ENCODE measurements at regions not wholly inside any gene's neighbourhood (a gene's known extent, or its start where the extent isn't known, plus 50 kb on each side); places are given as distances from the start of the nearest gene placed in this dataset.
A peak's percentile ranks its signal among the peaks of the same experiment; 100 is the strongest.

DNA sequence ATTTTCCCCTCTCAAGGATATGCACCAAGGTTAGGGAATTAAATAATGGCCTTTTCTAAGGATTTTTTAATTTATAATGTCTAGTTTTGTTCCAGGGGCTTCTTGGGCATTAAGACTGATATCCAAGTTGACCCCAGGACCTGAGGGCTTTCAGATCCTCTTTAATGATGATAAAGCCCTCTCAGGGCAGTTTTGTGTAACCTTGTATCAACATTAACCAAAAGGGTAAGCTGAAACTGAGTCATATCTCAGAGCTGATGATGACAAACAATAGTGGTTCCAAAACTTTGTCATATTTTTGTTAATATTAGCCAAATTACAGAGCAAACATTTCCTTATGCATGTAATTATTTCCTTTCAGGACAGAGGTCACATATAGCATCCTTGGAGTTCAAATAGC is 309.4 kb upstream of the MAN1A1 start:
- no peak for DNase-seq (ENCODE audit: low read depth)

DNA sequence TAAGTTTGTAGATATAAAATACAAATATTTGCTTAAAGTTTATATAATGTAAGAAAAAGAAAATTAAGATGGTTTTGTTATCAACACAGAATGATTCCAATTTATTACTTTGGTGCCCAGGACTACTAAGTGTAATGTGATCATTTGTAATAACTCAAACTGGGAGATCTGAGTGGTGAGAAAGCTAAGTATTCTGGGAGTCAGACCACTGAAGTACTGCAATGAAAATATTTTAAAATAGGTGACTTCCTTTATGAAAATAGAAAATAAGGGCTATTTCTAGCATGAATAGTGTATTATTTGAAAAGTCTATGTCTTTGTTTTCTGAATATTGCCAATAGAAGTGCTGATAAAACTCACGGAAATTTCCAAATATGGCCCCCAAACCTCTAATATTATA is 305.6 kb upstream of the MAN1A1 start:
- DNase-seq (ENCODE audit: low read depth) = no peak

DNA sequence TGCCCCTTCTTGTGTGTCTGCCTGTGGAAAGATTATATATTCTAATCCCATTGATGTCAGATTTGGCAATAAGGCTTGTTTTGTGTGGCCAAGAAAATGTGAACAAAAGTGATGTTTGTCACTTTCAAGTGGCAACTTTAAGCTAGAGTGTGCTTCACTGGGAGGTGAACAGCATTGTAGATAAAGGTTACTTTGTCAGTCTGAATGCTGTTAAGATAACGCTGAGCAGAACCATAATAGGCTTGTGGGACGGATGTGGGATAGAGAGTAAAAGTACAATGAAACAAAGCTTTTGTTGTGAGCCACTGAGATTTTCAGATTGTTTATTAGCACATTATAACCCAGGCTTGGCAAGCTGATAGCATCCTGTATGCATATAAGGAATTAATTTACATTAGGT is 303.8 kb upstream of the MAN1A1 start:
- no peak for DNase-seq (ENCODE audit: low read depth)

DNA sequence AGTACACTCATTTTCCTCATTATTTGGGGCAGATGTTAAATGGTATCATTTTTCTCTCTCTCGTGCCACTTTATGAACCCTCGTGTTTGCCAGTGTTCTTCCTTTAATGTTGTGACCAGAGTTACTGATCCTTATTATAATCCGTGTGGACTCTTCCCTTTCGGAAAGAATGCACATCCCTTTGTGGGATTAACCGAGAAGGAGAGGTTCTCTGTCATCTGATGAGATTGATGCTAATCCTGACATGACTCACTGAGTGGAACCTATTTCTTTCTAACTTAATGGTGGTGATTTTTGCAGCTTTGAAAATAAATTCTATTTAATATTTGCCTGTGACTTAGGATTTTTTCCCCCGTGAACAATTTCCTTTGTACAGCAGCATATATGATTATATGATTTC is 300.0 kb upstream of the MAN1A1 start:
- DNase-seq (ENCODE audit: low read depth) = peak; percentile 12

DNA sequence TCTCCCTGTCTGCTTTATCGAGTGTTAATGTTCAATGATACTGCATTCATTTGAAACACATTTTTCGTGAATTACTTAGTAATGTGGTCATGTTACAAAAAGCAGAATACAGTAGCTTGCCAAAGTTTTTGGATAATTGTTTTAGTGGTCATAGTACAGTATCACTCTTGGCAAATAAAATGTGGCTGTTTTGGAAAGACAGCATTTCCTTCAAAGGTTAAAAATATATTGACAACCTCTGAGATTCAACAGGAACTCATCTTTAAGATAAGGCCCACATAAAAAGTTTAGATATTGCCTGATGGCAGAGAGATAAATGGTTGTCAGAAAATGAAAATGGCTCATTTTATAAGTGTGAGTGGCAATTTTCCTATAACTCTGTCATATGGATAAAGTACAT is 297.7 kb upstream of the MAN1A1 start:
- DNase-seq (ENCODE audit: low read depth) = peak; percentile 14

DNA sequence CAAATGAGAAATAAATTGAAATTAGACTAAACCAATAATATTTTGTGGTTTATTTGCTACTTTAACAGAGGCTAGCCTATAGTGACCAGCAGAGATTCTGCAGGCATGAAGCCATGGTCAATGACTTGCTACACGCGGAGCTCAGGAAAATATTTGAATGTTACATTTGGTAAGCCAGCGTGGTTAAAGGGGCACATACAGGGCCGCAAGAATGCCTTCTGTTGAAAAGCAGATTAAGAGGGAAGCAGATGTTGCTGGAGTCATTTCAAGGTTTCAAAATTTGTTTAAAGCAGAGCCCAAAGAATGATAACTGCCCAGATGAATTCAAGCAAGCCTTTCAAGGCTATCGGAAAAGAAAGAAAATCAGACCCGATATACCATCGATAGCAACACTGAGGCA is 294.3 kb upstream of the MAN1A1 start:
- peak; percentile 41 for DNase-seq (ENCODE audit: low read depth)

DNA sequence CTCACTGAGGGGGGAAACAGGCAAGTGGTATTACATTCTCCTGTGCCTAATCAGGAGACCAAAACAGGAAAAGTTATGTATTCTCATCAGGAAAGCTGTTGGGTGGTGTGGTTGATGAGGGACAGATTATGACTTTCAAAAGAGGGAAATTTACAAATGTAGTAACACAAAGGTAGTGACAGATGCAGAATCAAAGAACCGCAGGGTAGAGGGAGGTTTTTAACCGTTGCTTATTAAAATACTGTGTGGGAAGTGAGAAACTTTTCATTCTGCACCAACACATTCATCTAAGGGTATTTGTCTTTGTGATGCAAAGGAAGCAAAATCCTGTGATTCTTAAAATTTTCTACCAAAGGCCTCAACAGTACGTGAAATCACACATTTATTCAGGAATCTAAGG is 288.2 kb upstream of the MAN1A1 start:
- DNase-seq (ENCODE audit: low read depth) = no peak

DNA sequence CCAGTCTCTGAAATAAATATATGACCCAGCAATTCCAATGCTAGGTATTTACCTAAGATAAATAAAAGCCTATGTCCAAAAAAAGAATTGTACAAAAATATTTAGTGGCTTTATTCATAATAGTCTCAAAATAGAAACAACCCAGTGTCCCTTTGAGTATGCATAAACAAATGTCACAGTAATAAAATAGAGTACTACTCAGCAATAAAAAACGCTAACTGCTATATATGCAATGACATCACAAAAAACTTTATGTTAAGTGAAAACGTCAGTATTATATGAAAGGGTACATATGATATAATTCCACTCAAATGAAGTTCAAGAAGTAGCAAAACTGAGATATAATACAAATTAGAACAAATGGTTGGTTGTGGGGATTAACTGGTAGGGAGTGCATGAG is 286.5 kb upstream of the MAN1A1 start:
- DNase-seq (ENCODE audit: low read depth) = no peak

DNA sequence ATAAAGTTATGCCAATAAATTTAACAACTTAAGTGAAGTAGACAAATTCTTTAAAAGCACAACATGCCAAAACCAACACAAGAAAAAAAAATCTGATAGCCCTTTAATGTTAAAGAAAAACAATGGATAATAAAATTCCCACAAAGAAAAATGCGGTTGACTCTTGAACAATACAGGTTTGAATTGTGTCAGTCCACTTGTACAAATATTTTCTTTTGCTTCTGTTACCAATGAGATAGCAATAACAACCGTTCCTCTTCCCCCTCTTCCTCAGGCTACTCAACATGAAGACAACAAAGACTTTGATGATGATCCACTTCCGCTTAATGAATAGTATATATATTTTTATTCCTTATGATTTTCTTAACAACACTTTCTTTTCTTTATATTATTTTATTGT is 283.9 kb upstream of the MAN1A1 start:
- DNase-seq (ENCODE audit: low read depth) = no peak

DNA sequence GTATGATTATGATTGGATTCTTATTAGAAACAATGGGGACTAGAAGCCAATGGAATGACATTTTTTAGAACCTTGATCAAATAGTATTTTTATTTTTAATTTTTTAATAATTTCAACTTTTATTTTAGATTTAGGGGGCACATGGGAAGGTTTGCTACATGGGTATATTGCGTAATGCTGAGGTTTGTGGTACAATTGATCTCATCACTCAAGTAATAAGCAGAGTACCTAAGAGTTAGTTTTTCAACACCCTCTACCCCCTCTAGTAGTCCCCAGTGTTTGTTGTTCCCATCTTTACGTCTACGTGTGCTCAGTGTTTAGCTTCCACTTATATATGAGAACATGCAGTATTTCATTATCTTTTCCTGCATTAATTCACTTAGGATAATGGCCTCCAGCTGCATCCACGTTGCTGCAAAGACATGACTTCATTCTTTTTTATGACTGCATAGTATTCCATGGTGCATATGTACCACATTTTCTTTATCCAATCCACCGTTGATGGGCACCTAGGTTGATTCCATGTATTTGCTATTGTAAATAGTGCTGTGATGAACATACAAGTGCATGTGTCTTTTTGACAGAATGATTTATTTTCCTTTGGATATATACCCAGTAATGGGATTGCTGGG is 281.1 kb upstream of the MAN1A1 start:
- no peak for DNase-seq (ENCODE audit: low read depth)

DNA sequence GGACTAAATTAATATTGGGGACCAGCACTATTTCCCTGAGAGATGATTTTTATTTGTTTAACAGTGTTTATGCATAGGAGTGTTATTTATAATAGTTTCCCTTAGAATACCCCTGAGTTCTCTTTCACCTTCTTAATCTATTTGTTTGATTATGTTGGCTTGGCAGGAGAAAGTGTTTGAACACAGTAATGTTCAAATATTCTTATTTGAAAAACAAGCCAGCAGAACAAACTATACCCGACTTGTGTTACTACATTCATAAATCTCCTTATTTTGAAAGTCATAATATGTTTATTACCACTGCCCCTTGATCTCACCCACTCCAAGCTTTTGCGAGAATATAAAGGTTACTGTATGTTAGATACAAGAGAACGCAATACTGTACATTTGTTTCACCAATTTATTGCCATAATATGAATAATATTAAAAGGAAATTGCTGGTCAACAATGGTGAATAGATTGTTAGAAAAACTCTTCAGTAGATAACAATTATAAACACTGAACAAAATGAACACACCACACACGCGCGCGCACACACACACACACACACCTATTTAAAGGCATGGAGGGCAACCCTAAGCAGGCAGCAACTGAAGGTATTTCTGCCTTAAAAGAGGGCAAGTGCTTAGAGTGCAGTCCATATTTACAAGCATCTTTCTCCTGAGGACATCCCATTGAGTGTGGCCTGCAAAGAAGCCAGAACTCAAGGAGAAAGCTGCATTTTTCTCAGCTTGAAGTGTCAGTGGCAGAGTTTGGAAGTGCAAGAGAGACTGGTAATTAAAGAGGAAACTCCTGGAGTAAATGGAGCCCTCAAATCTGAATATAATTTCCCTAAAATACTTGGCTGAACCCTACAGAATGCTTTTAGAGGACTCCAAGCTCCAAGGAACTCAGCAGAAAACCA is 279.4 kb upstream of the MAN1A1 start:
- no peak for DNase-seq (ENCODE audit: low read depth)

DNA sequence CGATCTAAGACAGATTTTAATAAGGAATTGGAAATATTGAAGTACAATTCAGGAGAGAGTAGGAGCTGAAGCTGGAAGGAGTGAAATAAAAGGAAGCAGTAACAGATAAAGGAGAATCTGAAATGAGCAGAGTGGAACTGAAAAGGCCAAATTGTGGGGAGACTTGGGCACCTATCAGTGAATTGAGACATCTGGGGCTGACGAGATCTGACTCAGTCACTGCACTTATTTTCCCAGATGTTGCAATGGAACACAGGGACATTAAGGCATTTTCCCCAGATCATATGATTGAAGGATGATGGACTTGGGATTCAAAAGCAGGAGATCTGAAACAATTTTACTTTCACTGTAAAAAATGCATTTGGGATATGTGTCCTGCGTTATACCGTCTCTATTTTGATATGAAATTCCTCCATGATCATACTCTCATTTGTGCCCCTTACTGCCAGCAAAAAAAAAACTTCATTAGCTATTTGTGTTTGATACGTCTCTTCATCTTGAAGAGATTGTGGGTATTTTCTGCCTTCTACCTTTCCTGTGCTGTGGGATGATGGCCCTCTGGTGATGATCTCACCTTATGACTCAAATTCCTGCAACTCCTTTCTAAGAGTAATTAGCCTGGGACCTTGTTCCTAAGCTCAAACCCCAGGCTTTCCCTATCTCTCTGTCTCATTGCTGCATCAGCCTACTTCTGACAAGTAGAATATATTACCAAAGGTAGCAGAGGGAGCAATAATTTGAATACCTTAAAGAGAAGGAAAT is 278.5 kb upstream of the MAN1A1 start:
- peak; percentile 54 for DNase-seq (ENCODE audit: low read depth)

DNA sequence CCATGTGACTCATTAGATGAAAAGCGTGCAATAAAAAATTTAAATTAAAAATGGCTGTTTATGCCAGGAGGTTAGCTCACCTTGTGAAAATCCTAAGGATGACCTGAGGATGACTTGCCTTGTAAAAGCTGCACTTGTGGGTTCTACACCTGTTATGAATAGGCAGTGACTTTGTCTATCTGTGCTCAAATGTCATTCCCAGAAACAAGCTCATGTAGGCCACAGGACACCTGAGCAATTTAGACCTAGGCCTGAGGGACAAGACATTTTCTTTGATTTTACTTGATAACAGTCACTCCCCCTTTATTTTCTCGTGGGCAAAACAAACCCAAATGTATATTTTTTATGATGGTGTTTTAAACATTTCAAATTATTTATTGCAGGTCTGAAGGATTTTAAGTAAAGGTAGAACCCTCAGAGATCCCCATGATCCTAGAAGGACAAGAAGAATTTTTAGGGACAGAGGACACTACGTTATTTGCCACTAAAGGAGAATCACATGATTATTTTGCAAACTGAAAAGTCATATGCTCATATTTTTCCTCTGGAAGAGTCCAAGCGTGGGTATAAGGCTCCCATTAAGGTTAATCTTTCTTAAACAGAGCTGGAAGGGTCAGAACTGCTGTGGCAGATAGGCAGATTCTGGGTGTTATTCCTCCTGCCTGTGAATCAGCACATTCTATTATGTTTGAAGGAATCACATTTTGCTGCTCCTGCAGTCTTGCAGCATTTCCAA is 277.5 kb upstream of the MAN1A1 start:
- no peak for DNase-seq (ENCODE audit: low read depth)

DNA sequence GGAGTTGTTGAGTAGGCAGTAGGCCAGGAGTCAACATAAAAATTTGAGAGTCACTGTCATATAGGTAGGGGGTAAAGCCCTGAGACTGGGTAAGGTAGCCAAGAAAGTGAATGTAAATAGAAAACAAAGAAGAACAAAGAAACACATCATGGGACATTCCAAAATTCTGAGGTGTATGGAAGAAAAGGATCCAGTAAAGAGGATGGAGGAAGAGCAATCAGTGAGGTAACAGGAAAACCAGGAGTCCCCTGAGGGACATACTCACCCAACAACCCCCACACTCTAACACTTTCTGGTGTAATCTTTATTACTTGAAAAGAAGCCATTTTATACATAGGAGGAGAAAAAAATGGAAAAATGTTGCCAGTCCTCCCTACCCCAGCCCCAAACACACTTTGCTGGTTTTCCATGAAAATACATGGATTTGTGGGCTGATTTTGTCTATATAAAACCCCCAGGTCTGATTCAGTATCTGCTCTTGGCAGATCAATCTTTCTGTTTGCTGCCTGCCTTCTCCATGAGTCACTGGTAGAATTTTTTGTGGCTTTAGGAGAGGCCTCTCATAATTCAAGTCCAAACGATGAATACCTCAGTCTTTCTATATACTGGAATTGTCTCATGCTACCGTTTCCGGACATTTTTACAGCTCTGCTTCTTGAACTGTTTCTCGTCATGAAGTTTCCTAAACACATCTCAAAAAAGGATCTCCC is 271.4 kb upstream of the MAN1A1 start:
- DNase-seq (ENCODE audit: low read depth) = peak; percentile 93

DNA sequence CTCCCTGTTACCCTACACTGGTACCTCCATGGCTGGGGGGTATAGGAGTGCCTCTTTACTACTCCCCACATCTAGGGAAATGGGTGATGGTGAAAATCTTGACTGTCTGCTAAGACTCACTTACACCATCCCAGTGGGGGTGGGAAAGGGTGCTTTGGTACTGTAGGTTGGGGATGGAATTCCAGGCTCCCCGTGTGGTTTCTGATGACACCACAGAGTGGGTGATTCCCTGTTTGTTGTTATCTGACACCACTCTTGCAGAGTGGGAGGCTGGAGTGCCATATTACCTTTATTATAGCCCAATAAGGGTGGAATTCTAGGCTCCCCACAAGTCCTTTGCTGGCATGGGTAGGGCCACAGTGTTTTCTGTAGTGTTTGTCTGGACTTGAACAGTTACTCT is 264.6 kb upstream of the MAN1A1 start:
- peak; percentile 38 for DNase-seq (ENCODE audit: low read depth)

DNA sequence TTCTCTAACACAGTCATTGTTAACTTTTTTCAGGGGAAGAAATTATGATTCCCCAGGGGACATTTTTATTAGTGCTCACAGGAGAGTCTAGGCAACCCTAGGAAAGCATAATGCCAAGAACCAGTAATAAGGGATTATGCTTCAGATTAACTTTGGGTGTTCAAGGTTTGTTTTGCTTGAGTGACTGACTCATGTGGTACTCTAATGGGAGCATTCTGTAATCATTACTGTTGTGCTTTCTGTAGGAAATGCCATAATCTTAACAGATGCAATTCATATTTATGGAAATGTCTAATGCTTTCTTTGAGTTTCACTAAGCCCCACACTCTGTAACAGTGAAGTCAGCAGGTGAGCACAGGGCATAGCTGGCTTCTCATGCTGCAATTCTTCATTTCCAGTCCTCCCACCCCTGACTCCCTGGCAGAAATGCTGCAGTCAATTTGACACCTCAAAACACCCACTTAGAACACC is 263.4 kb upstream of the MAN1A1 start:
- DNase-seq (ENCODE audit: low read depth) = peak; percentile 87

DNA sequence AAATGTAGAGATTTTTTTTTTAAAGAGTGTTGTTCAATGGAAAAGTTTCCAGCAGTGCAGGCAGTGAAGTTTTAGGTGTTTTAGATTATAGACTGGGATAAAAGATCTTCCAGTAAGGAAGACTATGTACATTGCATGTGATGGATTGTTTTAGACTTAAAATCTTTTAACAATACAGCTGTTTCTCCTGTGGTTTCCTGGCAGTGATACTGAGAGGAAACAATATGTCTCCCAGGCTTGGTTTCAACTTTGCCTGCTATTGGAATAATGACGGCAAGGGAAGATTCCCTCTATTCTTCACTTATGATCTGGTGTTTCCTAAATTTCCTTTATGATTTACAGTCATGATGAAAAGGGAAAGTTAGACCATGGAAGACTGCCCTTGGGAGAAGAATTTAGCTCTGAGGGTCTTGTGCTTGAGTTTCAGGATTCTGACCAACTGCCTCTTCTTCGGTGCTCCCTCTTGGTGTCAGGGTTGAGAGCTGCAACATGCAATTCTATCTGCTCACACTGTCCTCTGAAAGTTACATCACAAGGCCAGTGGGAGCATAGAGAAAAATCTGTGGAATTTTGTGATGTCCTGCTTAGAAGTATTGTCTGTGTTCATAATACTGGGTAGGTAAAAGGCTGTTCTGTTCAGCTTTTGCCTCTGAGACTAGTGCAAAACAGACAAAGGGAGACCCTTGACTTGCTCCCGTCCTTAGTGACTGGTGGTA is 262.8 kb upstream of the MAN1A1 start:
- peak; percentile 76 for DNase-seq (ENCODE audit: low read depth)

DNA sequence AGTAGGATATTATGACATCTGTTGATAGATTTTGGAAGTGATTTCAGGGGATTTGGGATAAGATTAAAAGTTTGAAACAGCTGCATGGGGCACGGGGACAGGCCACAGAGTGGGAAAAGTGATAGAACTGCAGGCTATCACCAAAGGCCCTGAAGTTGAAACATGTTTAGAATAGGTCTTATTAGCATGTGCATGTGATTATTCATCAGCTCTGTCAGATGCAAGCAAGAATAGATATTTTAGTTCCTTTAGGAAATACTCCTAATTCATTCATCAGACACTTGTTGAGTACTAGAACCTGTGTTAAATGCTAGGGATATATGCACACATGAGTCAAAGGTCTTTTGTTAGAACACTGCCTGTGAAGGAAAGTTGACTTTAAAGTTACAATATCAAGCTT is 261.2 kb upstream of the MAN1A1 start:
- DNase-seq (ENCODE audit: low read depth) = no peak

DNA sequence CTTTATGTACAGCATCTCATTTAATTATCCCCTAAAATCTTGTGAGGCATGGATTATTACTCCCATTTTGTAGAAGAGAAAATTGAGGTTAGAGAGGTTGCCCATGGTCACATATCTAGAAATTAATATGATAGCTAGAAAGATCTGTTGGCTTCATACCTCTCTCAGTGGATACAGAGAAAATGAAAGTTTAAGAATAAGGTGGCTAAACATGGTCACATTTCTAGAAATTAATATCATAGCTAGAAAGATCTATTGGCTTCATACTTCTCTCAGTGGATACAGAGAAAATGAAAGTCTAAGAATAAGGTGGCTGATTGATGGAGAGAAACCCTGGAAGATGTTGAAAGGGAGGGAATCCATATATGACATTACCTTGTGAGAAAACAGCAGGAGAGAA is 260.7 kb upstream of the MAN1A1 start:
- DNase-seq (ENCODE audit: low read depth) = no peak

DNA sequence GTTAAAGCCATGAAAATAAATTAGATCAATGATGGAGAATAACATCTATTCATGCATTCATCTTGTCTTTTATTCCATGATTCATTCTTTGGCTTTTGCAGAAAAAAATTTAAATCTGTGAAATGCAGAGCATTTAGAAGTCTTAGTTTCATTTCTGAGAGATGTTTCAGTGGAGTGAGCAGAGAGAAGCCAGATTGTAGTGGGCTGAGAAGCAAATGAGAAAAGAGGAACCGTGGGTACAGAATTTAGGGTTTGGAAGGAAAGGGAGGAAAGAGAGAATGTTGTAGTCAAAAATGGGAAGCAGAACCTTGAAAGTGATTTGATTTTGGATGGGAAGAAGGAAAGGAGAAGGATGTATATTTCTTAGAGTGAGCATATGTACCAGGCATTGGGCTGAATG is 260.3 kb upstream of the MAN1A1 start:
- no peak for DNase-seq (ENCODE audit: low read depth)
